Astrocyte (in vitro differentiated cells and primary cell): ENCODE measurements at regions not wholly inside any gene's neighbourhood (a gene's known extent, or its start where the extent isn't known, plus 50 kb on each side); places are given as distances from the start of the nearest gene placed in this dataset.

Source experiments
- EZH2 ChIP-seq: IDR thresholded peaks from 2 replicates; pipeline ENCODE4 v1.6.1; 2012; ENCODE audit warnings: mild to moderate bottlenecking, low read length, inconsistent platforms; ENCODE audit not compliant: insufficient read depth
- TF ChIP-seq, protein P1 (sequence below): IDR thresholded peaks from 2 replicates; pipeline ENCODE4 v1.5.1; 2011; ENCODE audit warnings: low read depth, mild to moderate bottlenecking, inconsistent platforms, low read length, moderate library complexity; ENCODE audit not compliant: insufficient read depth

DNA sequence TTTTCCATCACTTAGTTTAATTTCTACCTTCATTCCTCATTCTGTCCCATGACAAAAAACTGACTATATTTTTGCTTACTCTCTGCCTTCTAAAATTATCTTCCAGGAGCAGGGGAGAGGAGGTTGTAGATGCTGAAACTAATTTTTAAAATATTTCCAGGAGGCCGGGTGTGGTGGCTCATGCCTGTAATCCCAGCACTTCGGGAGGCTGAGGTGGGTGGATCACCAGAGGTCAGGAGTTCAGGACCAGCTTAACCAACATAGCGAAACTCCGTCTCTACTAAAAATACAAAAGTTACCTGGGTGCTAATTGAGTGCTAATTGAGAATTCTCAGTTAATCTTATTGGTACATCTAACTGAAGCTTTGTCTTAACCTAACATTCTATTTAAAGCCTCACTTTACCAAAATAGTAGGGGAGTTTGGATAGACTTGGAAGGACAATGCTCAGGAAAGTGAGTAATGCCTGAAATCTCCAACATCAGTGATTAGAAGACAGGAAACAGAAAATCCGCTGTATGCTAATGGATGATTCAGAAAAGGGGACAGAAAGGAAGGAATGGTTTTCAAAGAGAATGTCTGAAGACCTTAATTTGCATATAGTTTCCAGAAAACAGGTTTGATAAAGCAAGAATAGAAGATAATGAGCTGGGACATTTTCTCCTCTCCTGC lies 336.1 kb downstream of the GBE1 start:
- TF ChIP-seq, protein P1, sequence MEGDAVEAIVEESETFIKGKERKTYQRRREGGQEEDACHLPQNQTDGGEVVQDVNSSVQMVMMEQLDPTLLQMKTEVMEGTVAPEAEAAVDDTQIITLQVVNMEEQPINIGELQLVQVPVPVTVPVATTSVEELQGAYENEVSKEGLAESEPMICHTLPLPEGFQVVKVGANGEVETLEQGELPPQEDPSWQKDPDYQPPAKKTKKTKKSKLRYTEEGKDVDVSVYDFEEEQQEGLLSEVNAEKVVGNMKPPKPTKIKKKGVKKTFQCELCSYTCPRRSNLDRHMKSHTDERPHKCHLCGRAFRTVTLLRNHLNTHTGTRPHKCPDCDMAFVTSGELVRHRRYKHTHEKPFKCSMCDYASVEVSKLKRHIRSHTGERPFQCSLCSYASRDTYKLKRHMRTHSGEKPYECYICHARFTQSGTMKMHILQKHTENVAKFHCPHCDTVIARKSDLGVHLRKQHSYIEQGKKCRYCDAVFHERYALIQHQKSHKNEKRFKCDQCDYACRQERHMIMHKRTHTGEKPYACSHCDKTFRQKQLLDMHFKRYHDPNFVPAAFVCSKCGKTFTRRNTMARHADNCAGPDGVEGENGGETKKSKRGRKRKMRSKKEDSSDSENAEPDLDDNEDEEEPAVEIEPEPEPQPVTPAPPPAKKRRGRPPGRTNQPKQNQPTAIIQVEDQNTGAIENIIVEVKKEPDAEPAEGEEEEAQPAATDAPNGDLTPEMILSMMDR, result no peak
- TF ChIP-seq EZH2, result no peak
